ENCODE measurements at regions not wholly inside any gene's neighbourhood (a gene's known extent, or its start where the extent isn't known, plus 50 kb on each side); places are given as distances from the start of the nearest gene placed in this dataset.

DNA sequence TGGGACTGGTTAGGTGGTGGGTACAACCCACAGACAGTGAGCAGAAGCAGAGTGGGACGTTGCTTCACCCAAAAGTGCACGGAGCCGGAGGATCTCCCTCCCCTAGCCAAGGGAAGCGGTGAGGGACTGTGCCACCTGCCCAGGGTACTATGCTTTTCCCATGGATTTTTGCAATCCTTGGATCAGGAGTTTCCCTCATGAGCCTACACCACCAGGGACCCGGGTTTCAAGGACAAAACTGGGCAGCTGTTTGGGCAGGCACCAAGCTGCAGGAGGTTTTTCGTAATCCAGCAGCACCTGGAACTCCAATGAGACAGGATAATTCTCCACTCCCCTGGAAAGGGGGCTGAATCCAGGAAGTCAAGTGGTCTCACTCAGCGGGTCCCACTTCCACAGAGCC is 209.1 kb upstream of the CXCL12 start:
- in situ Hi-C loops (cut with HindIII; ENCODE audit: low sequenced_read_pairs) = no loop called here

DNA sequence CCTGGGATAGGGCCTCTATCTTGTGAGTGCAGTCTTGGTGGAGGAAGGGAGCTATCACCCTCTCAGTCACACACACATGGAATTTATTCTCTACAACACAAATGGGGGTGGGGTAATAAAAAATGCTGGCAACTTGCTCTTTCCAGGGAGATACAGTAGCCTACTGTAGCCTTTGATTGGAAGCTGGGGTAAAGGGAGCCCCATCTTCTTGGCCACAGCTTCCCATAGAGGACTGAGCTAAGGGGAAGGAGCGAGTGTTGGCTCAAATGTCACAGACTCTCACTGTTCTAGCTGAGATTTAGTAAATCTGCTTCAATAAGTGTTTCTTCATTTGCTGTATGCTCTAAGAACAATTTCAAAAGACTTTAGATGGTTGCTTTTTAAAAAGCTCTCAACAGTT is 222.2 kb upstream of the CXCL12 start:
- in situ Hi-C loops (cut with HindIII; ENCODE audit: low sequenced_read_pairs) = no loop called here

GRCh38 chr10:44618910-44619309 is 234.0 kb upstream of the CXCL12 start:
- in situ Hi-C loops (cut with HindIII; ENCODE audit: low sequenced_read_pairs) = no loop called here

- in situ Hi-C loops (cut with HindIII; ENCODE audit: low sequenced_read_pairs) = no loop called here
These were observed 234.6 kb upstream of the CXCL12 start for GRCh38 chr10:44619521-44619920.

DNA sequence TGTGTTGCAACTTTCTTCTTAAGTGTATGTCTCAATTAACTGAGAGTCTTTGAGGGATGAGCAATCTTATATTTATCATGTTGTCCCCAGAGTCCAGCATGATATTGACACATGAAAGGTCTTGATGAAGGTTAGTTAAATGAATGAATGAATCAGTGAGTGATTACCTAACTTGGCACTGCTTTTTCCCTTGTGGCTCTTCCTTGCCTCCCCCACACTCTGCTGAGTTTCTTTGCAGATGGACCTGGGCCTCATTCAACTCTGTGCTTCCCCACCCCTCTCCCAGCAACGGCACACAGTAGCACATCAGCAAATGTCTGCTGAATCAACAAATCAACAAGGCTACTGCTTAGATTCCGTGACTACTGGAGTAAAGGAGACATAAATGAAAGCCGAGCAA is 235.1 kb upstream of the CXCL12 start:
- in situ Hi-C loops (cut with HindIII; ENCODE audit: low sequenced_read_pairs) = no loop called here

DNA sequence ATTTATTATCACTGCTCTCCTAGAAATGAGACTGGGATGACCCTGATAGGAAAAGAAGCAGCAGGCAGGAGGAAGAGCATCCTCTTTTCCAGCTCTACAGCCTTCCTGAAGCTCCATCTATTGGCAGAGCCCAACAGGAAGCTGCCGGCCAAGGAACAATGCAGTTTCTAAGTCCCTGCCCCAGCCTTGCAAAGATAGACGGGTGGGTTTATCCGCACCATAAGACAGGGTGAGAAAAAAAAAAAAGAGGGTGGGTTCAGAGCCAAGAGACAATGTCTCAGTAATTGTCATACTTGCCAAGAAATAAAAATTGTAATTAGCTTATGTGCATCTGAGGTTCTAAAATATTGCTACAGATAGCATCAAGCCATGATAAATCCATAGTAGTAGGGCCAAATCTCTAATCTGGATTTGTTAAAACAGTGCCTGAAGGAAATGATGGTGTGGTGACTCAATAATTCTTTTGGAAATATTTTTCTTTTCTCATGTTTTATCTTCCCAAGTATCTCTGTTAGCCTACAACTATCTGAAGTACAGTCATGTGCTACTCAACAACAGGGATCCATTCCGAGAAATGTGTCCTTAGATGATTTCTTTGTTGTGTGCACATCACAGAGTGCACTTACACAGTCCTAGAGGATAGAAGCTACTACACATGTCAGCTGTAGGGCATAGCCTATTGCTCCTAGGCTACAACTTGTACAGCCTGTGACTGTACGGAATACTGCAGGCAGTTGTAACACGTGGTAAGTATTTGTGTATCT is 242.9 kb upstream of the CXCL12 start:
- in situ Hi-C loops (cut with HindIII; ENCODE audit: low sequenced_read_pairs) = no loop called here

DNA sequence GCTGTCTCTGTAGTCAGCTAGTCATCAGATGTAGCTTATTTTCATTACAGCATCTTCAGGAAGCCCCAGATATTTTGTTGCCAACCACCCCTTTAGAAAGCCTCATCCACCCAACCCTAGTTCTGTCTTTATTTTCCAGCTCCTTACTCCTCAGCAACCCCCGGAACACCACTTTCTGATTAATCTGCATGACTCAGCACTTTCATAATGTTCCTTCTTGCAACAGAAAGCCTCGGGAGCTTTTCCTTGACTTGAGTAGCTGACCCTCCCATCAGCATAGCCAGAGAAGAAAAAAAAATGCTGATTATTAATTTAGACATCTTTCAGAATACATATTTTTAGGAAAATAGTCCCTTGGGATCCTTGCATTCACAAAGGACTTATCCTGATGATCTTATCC is 244.0 kb upstream of the CXCL12 start:
- in situ Hi-C loops (cut with HindIII; ENCODE audit: low sequenced_read_pairs) = no loop called here

- in situ Hi-C loops (cut with HindIII; ENCODE audit: low sequenced_read_pairs) = no loop called here
These were observed 250.3 kb upstream of the CXCL12 start for GRCh38 chr10:44635176-44635575.

- in situ Hi-C loops (cut with HindIII; ENCODE audit: low sequenced_read_pairs) = no loop called here
These were observed 251.7 kb upstream of the CXCL12 start for GRCh38 chr10:44636625-44637024.

DNA sequence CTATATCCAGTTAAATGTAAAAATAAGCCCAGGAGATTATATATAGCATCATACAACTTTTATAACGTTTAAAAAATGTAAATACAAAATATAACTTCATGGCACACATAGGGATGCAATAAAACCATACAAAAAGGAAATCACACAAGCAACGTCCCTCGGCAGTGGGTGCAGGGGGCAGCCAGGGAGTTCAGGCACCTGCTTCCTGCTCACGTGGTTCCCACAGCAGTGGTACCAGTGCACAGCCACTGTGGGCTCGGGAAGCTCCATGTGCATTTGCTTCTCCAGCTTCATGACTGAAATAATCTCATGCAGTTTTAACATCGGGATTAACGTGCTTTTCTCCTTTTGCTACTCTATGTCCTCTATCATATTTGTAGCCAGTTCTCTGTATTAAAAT is 255.5 kb upstream of the CXCL12 start:
- in situ Hi-C loops (cut with HindIII; ENCODE audit: low sequenced_read_pairs) = no loop called here

GRCh38 chr10:44647473-44647872 is 262.6 kb upstream of the CXCL12 start:
- in situ Hi-C loops (cut with HindIII; ENCODE audit: low sequenced_read_pairs) = no loop called here

DNA sequence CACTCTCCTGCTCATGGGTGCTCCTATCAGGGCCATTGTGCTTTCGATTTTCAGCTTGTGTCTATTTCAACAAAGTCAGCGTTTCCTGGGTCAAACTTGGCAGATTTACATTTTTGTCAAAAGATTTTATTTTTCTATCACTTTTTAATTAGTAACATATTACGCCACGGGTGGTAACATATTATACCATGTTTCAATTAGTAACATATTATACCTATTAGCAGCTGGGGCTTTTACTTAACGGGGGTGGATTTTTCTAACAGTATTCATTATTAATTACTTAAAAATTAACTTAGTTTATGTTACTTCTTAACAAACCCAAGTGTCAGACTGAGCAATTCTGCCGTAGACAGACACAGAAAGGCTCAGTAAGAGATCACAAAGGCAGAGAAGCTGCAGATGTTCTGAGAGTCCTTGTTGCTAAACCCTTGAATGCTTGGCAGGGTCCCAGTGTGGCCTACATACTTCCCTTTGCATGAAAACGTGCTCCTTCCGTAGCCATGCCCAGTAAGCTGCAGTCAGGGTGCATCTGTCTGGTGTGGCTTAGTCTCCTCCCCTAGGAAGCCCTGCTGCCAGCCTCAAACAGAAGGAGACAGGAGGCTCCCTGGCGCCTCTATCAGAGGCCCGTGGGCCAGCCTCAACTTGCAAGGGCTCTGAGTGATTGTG is 263.1 kb upstream of the CXCL12 start:
- in situ Hi-C loops (cut with HindIII; ENCODE audit: low sequenced_read_pairs) = no loop called here

DNA sequence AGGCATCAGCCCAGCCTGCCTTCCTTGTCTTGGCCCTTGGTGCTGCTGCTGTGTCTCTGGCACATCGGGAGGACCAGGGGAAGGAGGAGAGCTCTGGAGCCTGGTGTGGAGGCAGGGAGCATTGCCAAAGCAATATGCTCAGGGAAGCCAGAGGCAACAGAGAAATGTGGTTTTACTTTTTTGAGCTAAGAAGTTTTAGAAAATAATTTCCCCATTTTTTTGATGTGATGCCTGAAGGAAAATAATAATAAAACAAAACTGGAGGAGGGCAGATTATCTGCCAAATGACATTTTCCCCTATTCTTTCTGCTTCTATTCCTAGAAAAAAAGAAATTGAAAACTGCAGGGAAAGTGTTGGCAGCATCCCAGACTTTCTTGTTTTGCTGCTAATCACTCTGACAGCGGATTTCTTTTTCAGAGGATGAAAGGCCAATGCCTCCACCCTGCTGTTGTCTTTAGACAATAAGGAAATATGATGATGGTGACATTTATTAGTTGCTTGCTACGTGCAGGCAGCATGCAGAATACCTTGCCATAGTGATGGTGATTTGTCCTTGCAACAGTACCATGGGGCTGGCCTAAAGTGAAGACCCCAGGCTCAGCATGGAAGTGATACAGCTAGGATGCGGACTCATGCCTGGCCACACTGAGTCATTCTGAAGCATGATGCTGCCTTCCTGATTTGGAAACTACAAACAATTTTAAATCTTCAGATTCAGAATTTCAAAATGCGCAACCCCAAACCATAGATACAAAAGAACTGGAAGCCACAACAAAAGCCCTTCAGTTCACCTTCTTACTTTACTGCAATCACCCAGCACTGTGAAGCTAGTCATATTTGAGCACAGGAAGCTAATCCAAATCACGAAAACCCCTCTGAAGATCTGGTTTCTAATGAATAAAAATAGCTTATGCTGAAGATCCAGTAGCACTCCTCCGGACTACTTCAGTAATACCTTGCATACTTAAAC is 260.2 kb upstream of the TMEM72 start:
- in situ Hi-C loops (cut with HindIII; ENCODE audit: low sequenced_read_pairs) = no loop called here

GRCh38 chr10:44651834-44652233 is 259.3 kb upstream of the TMEM72 start:
- in situ Hi-C loops (cut with HindIII; ENCODE audit: low sequenced_read_pairs) = no loop called here

DNA sequence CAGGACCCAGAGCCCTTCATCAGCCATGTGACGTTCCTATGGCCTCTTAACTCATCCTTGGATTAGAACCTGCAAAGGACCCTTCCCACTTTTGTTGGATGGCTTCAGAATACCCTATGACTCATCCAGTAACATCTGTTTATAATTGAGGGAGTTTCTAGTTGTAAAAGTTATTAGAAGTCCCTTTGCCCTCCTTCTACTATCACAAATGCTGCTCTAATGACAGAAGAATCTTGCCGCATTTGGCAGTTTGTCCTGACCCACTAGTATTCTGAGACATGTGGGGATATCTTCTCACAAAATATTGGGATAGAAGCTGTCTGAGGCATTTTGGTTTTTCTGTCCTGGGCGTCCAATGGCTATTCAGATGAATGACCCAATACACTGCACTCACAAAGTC is 251.8 kb upstream of the TMEM72 start:
- in situ Hi-C loops (cut with HindIII; ENCODE audit: low sequenced_read_pairs) = loop anchor here (5.0 kb wide), 2 partner anchors 53 to 107 kb away; no protein-coding TSS in a partner anchor

GRCh38 chr10:44660271-44660670 is 250.9 kb upstream of the TMEM72 start:
- in situ Hi-C loops (cut with HindIII; ENCODE audit: low sequenced_read_pairs) = no loop called here

DNA sequence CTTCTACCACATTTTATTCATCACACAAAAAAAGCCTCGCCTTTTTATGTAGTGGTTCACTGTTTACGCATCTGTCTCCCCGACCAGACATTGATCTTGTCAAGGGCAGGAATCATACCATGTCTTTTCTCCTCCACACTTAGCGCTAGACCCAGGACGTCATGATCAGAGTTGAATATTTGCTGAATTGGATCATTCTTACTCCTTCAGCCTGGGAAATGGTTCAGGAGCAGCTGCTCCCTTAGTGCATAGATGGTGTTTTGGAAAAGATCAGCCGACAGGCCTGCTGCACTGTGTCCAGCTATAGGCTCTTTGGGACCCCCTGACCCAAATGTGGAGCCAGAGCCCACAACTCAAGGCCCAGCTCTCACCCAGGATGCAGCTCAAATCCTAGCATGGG is 249.1 kb upstream of the TMEM72 start:
- in situ Hi-C loops (cut with HindIII; ENCODE audit: low sequenced_read_pairs) = no loop called here

- in situ Hi-C loops (cut with HindIII; ENCODE audit: low sequenced_read_pairs) = no loop called here
These were observed 242.8 kb upstream of the TMEM72 start for GRCh38 chr10:44668336-44668735.

DNA sequence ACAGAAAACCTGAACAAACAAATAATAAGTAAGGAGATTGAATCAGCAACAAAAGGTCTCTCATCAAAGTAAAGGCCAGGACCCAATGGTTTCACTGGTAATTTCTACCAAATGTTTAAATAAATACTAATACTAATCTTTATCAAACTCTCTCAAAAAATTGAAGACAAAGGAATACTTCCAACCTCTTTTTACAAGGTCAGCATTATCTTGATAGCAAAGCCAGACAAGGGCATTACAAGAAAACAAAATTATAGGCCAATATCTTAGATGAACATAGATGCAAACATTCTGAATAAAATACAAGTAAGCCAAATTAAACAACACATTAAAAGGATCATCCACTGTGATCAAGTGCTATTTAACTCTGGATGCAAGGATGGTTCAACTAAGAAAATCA is 239.8 kb upstream of the TMEM72 start:
- in situ Hi-C loops (cut with HindIII; ENCODE audit: low sequenced_read_pairs) = no loop called here

DNA sequence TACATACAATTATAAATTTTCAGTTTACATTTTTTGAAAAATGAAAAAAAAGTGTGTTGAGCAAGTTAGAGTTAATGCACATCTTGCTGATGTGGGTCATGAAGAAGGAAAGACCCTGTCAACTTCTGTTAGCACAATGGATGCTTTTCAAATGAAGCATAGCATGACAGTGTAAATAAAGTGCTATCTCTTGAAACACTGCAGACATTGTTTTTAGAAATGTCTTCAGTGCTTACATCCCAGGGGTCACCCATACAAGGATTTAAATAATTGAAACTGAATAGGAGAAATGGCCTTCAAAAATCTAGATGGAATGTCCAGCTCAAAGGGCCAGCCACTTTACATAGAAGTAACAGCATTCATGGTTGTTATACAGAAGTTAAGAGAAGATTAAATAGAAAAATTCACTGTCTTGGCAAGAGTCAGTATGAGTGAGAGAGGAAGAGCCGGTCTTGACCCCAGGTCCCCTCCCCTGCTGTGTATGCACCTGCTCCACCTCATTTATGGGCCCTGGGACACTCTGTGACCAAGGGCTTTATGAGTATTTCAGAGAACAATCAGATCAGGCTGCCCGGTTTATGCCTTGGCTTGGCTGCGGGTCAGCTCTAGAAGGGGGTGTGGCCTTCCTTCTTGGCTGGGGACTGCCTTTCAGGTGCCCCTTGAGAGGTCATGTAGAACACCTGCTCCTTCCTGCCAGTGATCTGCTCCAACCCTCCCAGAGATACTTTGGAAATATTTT is 237.7 kb upstream of the TMEM72 start:
- in situ Hi-C loops (cut with HindIII; ENCODE audit: low sequenced_read_pairs) = no loop called here

All from endothelial cell of hepatic sinusoid (primary cell).